SIG-M5 treated with dmso at 0.1 percent for 504 hours (cell line): ENCODE measurements at regions not wholly inside any gene's neighbourhood (a gene's known extent, or its start where the extent isn't known, plus 50 kb on each side); places are given as distances from the start of the nearest gene placed in this dataset.

ENCODE experiments used
- DNase-seq: peaks from one replicate; lab custom pipeline; 2025; ENCODE audit not compliant: unreplicated experiment; lab: John Stamatoyannopoulos, UW

- no peak for DNase-seq
Observed at GRCh38 chr2:5119046-5119445, 573.1 kb upstream of the SOX11 start.

DNA sequence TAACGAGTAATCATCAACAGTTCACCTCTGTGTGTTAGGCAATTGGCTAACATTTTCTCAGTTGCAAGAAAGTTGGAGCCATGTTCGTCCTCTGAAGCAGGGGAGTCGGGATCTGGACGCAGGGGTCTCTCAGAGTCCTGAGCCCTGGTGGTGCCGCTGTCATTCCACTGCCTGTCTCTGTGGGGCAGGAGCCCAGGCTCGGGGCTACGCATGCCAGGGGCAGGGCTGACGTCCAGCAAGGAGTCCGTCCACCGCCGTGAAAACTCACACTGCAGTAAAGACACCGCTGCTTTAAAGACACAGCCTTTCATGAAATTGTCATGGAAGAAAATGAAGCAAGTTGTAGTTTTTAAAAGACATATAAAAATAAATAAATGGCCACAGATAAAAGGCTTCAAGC, 571.1 kb upstream of the SOX11 start:
- DNase-seq: no peak

GRCh38 chr2:5121642-5122041, 570.5 kb upstream of the SOX11 start:
- DNase-seq: no peak

DNA sequence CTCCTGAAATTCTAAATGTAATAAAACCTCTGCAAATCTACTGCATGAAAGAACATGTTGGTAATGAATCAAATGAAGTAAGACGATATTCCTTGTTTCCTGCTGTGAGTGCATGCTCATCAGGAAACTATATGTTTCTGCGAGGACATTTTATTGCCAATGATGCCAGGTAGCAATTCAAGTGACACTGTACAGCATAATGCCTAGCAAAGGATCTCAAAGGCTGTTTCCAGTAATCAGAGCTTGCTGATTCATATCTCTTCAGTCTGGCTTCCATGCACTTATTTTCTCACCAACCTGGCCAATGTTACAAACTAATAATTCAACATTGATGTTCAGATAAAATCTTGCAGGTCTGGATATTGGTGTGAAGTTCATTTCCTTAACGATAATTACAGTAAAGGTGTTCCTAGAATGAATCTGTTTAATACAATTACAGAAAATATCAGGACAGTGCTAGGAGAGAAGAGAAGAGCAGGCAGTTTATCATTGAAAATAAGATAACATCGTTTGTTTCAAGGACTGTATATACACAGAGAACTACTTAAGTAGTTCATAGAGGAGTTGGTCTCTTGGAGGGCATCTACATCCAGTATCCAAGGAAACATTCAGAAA, 568.5 kb upstream of the SOX11 start:
- DNase-seq: no peak

GRCh38 chr2:5125017-5125730, 567.0 kb upstream of the SOX11 start:
- no peak for DNase-seq

- DNase-seq: no peak
Observed at GRCh38 chr2:5132281-5132680, 559.9 kb upstream of the SOX11 start.

GRCh38 chr2:5140347-5140746, 551.8 kb upstream of the SOX11 start:
- DNase-seq: no peak

GRCh38 chr2:5144159-5144558, 548.0 kb upstream of the SOX11 start:
- no peak for DNase-seq

DNA sequence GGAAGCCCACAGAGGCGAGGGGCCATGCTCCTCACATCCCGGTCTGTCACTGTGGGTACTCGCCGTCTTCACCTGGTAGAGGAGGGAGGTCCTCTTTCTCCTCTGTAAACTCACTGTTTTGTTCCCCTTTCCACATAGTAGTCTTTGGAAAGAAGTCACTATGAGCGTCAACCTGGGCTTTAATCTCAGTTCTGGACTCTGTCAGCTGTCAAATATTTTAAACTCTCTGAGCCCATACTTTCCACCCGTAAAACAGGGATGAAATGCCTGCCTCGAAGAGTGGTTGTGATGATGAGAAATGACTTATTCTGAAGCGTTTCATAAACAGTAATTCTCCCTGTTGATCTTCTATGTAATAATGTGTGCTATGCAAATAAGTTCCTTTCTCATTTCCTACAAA, 547.1 kb upstream of the SOX11 start:
- no peak for DNase-seq

GRCh38 chr2:5145801-5146200, 546.4 kb upstream of the SOX11 start:
- DNase-seq: no peak

GRCh38 chr2:5148392-5149085, 543.6 kb upstream of the SOX11 start:
- no peak for DNase-seq

DNA sequence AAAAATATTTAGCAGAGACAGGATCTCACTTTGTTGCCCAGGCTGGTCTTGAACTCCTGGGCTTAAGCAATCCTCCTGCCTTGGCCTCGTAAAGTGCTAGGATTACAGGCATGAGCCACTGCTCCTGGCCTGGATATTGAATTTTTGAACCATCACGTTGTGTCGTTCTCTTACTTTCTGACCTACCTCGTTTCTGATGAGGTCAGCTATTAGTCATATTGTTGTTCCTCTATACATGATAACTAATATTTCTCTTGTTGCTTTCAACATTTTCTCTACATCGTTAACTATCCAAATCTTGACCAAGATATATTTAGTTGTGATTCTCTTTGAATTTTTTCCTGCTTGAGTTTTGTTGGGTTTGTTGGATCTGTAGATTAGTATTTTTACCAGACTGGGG, 541.3 kb upstream of the SOX11 start:
- DNase-seq: no peak

DNA sequence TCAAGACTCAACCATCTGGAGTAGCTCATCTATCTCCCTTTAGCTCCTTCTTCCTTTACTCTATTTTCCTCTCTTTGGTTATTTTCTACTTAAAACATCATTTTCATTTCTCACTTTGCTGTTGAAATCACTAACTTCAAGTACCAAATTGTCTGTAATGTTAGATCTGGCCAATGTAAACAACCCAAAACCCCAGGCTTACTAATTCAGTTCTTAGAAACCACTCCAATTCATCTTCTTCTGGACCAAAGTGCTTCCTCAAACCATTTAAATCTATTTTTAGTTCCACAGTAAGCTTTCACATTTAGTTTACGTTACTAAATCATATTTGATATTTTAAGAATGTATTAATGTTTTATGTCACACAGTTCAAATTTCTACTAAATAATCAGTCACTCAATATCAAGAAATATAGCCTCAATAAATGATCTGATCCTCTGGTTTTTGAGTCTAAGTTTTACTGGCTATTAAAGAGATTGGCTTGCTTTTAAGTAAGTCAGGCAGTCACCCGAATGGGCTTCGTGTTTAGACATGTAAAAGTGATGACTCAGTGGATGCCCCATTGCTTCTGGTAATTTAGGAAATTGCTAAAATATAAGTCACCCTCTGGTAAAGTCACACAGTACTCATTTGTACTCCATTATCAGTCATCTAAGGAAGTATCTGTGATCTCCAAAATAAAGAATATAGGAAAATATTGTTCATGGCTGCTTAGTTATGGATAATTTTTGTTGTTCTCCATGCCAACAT, 527.2 kb upstream of the SOX11 start:
- no peak for DNase-seq

DNA sequence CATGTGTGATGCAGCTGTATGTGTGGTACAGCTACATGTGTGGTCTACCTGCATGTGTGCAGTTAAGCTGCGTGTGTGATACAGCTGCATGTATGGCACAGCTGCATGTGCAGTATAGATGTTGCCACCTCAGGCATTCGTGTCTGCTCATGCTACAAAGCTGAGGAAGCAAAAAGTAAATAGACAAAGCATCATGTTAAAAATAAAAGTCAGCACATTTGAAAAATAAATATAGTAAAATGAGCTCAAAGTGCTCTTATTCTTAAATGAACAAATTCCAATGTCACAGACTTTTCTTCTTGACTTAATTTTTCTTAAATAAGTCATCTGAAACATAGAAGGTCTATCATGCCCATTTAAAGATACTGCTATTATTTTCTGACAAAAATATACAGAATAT, 519.3 kb upstream of the SOX11 start:
- DNase-seq: no peak

- DNase-seq: no peak
Observed at GRCh38 chr2:5173876-5174535, 518.2 kb upstream of the SOX11 start.

GRCh38 chr2:5175231-5175630, 517.0 kb upstream of the SOX11 start:
- no peak for DNase-seq

- DNase-seq: no peak
Observed at GRCh38 chr2:5176764-5177163, 515.4 kb upstream of the SOX11 start.

DNA sequence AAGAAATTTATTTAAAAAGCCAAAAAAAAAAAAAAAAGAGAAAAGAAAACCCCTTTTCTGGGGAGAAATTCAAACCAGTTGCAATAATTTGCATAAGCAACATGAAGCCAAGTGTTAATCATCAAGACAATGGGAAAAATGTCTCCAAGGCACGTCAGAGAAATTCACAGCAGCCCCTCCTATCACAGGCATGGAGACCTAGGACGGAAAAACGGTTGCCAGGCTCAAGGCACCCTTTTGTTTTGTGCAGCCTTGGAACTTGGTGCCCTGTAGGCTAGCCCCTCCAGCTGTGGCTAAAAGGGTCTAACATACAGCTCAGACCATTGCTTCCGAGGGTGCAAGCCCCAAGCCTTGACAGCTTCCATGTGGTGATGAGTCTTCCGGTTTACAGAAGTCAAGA, 509.2 kb upstream of the SOX11 start:
- DNase-seq: no peak

GRCh38 chr2:5187283-5187682, 504.9 kb upstream of the SOX11 start:
- no peak for DNase-seq

DNA sequence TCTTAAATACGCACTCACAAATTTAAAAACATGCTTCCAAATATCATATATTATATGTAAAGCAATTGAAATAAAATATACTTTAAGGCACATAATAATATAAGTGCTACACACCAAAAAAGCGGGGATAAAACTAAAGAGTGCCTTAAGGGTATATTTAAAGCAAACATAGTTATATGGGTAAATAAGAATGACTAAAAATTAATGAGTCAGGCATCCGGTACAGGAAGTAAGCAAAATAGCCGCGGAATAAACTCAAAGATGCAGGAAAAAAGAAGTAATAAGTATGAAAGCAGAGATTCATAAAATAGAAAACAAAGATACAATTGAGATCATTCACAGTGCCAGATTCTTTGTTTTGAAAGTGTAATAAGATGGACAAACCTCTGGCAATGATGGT, 503.5 kb upstream of the SOX11 start:
- no peak for DNase-seq

GRCh38 chr2:5190023-5190422, 502.2 kb upstream of the SOX11 start:
- no peak for DNase-seq
